ENCODE measurements at regions not wholly inside any gene's neighbourhood (a gene's known extent, or its start where the extent isn't known, plus 50 kb on each side); places are given as distances from the start of the nearest gene placed in this dataset.

DNA sequence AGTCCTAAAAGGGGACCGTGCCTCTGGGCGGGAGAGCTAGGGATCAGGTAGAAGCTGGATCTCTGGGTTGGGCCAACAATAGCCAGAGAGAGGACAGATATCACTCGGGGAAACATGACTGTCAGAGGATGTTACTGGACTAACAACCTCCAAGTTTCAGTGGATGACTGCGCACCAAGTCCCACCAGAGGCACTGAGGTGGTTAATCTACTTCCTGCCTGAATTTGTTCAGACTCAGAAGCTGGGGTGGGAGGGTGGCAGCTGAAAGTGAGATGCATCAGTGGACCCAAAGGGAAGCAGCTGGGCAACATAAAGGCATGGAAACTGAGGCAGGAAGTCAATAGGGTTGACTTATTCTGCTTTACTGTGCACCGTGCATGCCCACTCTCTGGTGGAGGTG lies 130.1 kb upstream of the SLC44A1 start:
- ATAC-seq (no peak), DNase-seq (no peak)
- no peak overlapping the region for H3K4me3 ChIP-seq
- H3K4me1 ChIP-seq = peaks cover 0 to 18% (median 0%) of the 10 kb centered on the region in 12 donors
- peak overlapping the region in 1 of 12 donors; percentile 62 for H3K27ac ChIP-seq
- intact Hi-C loops (cut with DNase I) = no loop called here
- 84 to 99% (median 93%) methylated on average over 5 of the region's 5 CpGs for WGBS, 4 donors
- no peaks in the 10 kb centered on the region for H3K9me3 ChIP-seq
- H3K36me3 ChIP-seq = no peaks in the 10 kb centered on the region
- no peak for TF ChIP-seq POLR2A (IDR thresholded peaks at IDR 0.05)
- TF ChIP-seq, protein P1, sequence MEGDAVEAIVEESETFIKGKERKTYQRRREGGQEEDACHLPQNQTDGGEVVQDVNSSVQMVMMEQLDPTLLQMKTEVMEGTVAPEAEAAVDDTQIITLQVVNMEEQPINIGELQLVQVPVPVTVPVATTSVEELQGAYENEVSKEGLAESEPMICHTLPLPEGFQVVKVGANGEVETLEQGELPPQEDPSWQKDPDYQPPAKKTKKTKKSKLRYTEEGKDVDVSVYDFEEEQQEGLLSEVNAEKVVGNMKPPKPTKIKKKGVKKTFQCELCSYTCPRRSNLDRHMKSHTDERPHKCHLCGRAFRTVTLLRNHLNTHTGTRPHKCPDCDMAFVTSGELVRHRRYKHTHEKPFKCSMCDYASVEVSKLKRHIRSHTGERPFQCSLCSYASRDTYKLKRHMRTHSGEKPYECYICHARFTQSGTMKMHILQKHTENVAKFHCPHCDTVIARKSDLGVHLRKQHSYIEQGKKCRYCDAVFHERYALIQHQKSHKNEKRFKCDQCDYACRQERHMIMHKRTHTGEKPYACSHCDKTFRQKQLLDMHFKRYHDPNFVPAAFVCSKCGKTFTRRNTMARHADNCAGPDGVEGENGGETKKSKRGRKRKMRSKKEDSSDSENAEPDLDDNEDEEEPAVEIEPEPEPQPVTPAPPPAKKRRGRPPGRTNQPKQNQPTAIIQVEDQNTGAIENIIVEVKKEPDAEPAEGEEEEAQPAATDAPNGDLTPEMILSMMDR (IDR thresholded peaks at IDR 0.05) = no peak
- no peaks in the 10 kb centered on the region for H3K27me3 ChIP-seq

DNA sequence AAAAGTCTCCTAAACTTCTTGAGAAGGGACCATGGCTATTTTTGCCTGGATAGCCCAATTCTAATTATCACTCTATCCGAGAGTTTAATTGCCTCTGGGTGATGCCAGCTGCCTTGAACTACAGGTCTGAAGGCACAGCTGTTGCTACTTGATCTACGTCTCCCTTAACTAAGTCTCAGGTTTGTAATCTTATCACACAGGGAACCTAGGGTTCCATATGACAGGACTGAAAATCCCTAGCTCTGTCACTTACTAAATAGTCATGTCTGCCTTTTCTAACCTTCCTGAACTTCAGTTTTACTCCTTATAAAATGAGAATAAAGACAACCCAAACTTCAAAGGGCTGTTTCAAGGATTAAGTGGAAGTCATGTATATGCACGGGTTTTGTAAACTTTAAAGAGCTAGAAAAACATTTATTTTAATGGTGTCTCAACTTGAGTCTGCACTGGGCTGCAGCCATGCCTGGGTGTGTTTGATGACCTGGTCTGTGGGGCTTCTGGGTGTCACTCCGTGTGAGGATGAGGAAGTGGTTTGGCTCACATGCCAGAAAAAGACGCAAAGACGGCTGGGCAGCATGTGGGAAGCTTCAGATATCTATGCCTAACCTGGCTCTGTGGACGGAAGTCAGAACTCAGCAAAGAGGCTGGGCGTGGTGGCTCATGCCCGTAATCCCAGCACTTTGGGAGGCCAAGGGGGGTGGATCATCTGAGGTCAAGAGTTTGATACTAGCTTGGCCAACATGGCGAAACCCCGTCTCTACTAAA lies 129.3 kb upstream of the SLC44A1 start:
- TF ChIP-seq, protein P1 (IDR thresholded peaks at IDR 0.05) = no peak
- no peak for TF ChIP-seq POLR2A (IDR thresholded peaks at IDR 0.05)
- Histone ChIP-seq H3K36me3 (no peaks in the 10 kb centered on the region), H3K4me3 (no peak overlapping the region), H3K27ac (peak overlapping the region in 1 of 12 donors; percentile 62), H3K4me1 (peaks cover 0 to 18% (median 0%) of the 10 kb centered on the region in 12 donors), H3K9me3 (no peaks in the 10 kb centered on the region), H3K27me3 (no peaks in the 10 kb centered on the region)
- WGBS, 4 donors = 72 to 84% (median 73%) methylated on average over 11 of the region's 11 CpGs
- intact Hi-C loops (cut with DNase I) = no loop called here
- peak in 4 of 5 donors; percentile 27 to 54 (median 44) for DNase-seq
- ATAC-seq = peak; percentile 36 to 83 (median 59)

DNA sequence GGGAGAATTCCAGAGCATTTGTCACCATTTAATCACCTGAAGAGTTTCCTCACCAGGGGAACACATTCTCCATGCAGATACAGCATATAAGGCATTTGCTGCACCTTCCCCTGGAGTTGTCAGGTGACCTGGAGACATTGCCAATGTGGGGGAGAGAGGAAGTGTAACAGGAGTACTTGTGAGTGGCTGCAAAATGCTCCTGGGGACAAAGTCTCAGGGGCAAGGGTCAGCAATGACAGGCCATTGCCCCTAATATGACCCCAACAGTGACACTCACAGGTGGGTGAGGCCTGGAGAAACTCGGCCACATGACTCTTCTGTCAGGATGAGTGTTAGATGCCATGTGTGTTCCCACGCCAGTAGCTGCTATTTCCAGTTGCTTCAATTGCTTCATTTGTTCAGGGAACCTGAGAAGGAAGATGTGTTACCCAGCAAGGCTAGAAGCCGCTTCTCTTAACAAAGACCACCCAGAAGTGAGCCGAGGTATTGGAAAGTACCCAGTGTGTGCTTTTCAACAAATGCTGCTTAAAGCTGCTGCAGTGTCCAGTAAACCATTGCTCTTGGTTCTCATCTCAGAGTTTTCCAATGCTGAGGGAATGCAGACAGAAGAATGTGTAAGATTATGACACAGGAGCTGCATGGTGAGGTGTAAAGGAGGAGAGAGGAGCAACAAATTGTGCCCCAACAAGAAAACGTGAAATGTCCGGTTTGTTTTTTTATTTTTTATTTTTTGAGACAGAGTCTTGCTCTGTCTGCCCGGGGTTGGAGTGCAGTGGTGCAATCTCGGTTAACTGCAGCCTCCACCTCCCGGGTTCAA lies 128.2 kb upstream of the SLC44A1 start:
- Histone ChIP-seq H3K36me3 (no peaks in the 10 kb centered on the region), H3K27ac (no peak overlapping the region), H3K4me3 (no peak overlapping the region), H3K9me3 (no peaks in the 10 kb centered on the region), H3K27me3 (no peaks in the 10 kb centered on the region), H3K4me1 (peaks cover 0 to 18% (median 0%) of the 10 kb centered on the region in 12 donors)
- intact Hi-C loops (cut with DNase I) = no loop called here
- ATAC-seq = no peak
- no peak for TF ChIP-seq POLR2A (IDR thresholded peaks at IDR 0.05)
- TF ChIP-seq, protein P1 (IDR thresholded peaks at IDR 0.05) = no peak
- 86 to 91% (median 88%) methylated on average over 9 of the region's 9 CpGs for WGBS, 4 donors
- DNase-seq = no peak

DNA sequence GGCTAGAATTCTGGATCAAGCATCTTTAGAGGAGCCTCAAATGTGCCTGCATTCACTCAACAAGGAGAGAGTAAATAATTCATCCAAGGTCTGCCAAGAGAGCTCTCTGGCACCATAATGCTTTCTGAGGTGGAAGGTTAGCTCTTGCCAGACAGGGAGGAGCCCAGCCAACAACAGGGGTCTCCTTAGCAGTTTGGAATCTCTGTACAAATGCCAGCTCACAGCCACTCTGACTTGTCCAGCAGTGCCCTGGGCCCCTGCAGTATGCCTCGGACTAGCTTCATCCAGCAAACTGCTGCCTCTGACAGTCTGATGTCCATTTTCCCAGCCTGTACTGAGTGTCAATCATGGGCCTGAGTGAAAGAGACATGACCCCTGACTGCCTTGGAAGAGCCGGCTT lies 127.2 kb upstream of the SLC44A1 start:
- DNase-seq (no peak), ATAC-seq (no peak)
- H3K27me3 ChIP-seq = no peaks in the 10 kb centered on the region
- TF ChIP-seq POLR2A (IDR thresholded peaks at IDR 0.05) = no peak
- TF ChIP-seq, protein P1 (IDR thresholded peaks at IDR 0.05) = no peak
- intact Hi-C loops (cut with DNase I) = no loop called here
- peaks cover 0 to 18% (median 0%) of the 10 kb centered on the region in 12 donors for H3K4me1 ChIP-seq
- no peaks in the 10 kb centered on the region for H3K36me3 ChIP-seq
- no peak overlapping the region for H3K4me3 ChIP-seq
- WGBS, 4 donors = 59 to 71% (median 67%) methylated on average over 2 of the region's 2 CpGs
- no peaks in the 10 kb centered on the region for H3K9me3 ChIP-seq
- no peak overlapping the region for H3K27ac ChIP-seq

Data from heart left ventricle (tissue), 16 donors.